Liver (tissue), 6 donors: ENCODE measurements at regions not wholly inside any gene's neighbourhood (a gene's known extent, or its start where the extent isn't known, plus 50 kb on each side); places are given as distances from the start of the nearest gene placed in this dataset.
"Not testable (repeated sequence)": the region's sequence is repeated elsewhere in the genome, so short reads cannot be mapped to it uniquely, and the experiment has no call there.

Experiments used
- DNase-seq: peaks from one replicate; pipeline ENCODE4 v3.0.0-alpha.2; 2017; ENCODE audit warnings: low spot score
- H3K27ac ChIP-seq, 2 donors: one replicate each; pipeline ENCODE4 v1.7.0; 2013; ENCODE audit warnings: inconsistent platforms in 2 of 2, low read length in 2 of 2, control low read depth in 1 of 2, low read depth in 1 of 2, mild to moderate bottlenecking in 1 of 2
- H3K27me3 ChIP-seq, 4 donors: one replicate each; pipeline versions ENCODE4 v1.6.1 to v1.7.0; 2013; ENCODE audit warnings: low read length in 3 of 4, inconsistent platforms in 1 of 4, mild to moderate bottlenecking in 1 of 4, moderate library complexity in 1 of 4; ENCODE audit not compliant: control insufficient read depth in 4 of 4, insufficient read depth in 4 of 4
- H3K36me3 ChIP-seq, 4 donors: one replicate each; pipeline versions ENCODE4 v1.6.1 to v1.7.0; 2013; ENCODE audit warnings: low read length in 3 of 4, mild to moderate bottlenecking in 3 of 4, low read depth in 1 of 4, moderate library complexity in 1 of 4; ENCODE audit not compliant: control insufficient read depth in 4 of 4, insufficient read depth in 3 of 4
- H3K4me1 ChIP-seq, 4 donors: one replicate each; pipeline versions ENCODE4 v1.6.1 to v1.7.0; 2013; ENCODE audit warnings: low read length in 3 of 4, mild to moderate bottlenecking in 3 of 4, moderate library complexity in 1 of 4; ENCODE audit not compliant: control insufficient read depth in 4 of 4, insufficient read depth in 4 of 4
- H3K4me3 ChIP-seq, 3 donors: one replicate each; pipeline versions ENCODE4 v1.6.1 to v1.7.0; 2013; ENCODE audit warnings: low read length in 3 of 3, control low read depth in 1 of 3, low read depth in 1 of 3, mild to moderate bottlenecking in 1 of 3
- H3K9ac ChIP-seq, 2 donors: one replicate each; pipeline ENCODE4 v1.7.0; 2013; ENCODE audit warnings: low read length in 2 of 2, mild to moderate bottlenecking in 2 of 2, moderate library complexity in 2 of 2, control low read depth in 1 of 2, low read depth in 1 of 2
- H3K9me3 ChIP-seq, 4 donors: one replicate each; pipeline versions ENCODE4 v1.6.1 to v1.7.0; 2013; ENCODE audit warnings: low read length in 3 of 4; ENCODE audit not compliant: control insufficient read depth in 4 of 4
- WGBS: extraction: QIAGEN DNeasy Blood & Tissue Kit; methylation state at CpG from one replicate; pipeline ENCODE4 v1.1.7; 2013; 5-methylcytosine and 5-hydroxymethylcytosine counted together
- donor health status: healthy.
- donor health status: healthy.
- donor health status: healthy.

DNA sequence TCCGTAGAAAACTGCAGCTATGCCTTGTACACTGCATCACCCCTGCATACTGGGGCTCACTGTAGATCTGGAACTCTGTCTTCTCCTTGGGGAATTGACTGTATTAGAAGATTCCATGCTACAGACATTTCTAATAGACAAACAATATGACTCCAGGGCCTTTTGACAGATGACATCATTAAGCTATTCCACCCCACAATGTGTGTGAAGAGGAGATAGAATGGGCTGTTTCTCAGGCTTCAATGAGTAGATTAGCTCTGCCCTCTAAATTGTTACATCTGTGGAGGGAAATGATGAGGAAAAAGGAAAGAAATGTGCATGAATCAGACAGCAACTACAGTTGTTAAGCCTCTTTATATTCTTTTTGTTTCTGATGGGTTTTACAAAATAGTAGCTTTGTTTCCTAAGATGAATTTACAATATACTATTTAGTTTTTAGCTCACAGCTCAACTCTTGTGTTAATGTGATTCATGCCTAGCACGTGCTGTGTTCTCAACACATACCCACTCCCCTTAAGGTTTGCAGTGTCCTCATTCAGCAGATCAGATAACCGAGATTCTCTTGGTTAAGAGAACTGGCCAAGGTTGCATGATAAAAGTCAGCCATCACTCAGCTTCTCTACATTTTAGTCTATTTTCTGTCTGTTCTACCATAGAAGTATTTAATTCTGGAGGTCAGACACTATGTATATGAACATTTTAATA lies 281.6 kb upstream of the NBPF12 start:
- H3K9me3 ChIP-seq, DNase-seq, H3K27me3 ChIP-seq, H3K9ac ChIP-seq, H3K36me3 ChIP-seq, H3K4me3 ChIP-seq, H3K27ac ChIP-seq, H3K4me1 ChIP-seq: not testable (repeated sequence)
- WGBS: 83% methylated on average over 3 of the region's 3 CpGs

DNA sequence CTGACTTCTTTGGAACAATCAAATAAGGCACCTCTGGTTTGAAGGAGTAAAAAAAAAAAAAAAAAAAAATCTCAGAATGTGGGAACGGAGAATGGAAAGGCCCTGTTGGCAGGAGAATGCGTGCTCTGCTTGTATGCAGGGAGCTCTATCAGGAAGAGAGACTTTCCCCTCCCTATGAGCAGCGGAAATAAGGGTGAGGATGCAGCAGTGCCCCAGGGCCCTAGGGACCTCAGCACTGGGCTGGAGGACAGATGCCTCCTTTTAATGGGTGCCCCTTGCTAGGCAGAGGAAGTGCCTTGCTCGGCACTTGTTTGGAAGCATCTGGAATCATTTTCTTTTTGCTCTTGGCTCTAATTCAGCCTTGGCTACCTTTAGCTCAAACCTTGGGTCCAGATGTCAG lies 283.4 kb upstream of the NBPF12 start:
- H3K9ac ChIP-seq, H3K27ac ChIP-seq, H3K36me3 ChIP-seq, DNase-seq, H3K9me3 ChIP-seq, H3K4me3 ChIP-seq, H3K27me3 ChIP-seq, H3K4me1 ChIP-seq: not testable (repeated sequence)
- 79% methylated on average over 4 of the region's 4 CpGs for WGBS

DNA sequence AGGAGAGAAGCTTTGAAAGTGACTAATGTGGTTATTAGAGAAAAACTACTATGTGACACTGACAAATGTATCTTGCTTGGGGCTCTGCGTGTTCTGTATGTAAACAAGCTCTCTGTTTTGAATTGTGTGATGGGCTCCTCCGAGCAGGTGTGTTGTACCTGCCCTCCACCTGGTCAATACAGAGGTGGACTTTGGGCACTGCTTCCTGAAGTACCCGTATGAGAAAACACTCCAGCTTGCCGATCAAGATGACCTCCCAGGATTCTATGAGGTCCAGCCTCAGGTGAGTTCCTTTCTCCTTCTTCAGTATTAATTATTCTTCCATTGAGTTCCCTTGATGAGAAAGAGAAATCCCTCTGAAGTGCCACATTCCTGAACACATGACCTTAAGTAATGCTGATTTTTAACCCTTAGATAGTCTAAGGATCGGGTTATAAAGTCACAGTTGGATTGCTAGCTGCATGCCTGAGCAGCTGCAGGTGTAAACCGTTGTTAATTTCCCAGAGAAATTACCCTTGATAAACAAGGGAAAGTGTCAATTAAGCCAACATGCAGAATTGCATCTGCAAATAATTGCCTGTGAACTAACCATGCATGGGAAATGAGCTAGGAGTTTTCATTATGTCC lies 292.0 kb upstream of the NBPF12 start:
- H3K27me3 ChIP-seq, DNase-seq, H3K36me3 ChIP-seq, H3K27ac ChIP-seq, H3K9me3 ChIP-seq, H3K4me1 ChIP-seq, H3K9ac ChIP-seq, H3K4me3 ChIP-seq: not testable (repeated sequence)
- 45% methylated on average over 6 of the region's 6 CpGs for WGBS

GRCh38 chr1:146641534-146641933 lies 296.6 kb upstream of the NBPF12 start:
- not testable (repeated sequence) for DNase-seq, H3K4me1 ChIP-seq, H3K36me3 ChIP-seq, H3K4me3 ChIP-seq, H3K9me3 ChIP-seq, H3K9ac ChIP-seq, H3K27me3 ChIP-seq, H3K27ac ChIP-seq
- 79% methylated on average over 3 of the region's 3 CpGs for WGBS

GRCh38 chr1:146640671-146641070 lies 297.5 kb upstream of the NBPF12 start:
- 95% methylated on average over 5 of the region's 5 CpGs for WGBS
- not testable (repeated sequence) for H3K4me1 ChIP-seq, H3K27ac ChIP-seq, H3K36me3 ChIP-seq, H3K27me3 ChIP-seq, DNase-seq, H3K4me3 ChIP-seq, H3K9ac ChIP-seq, H3K9me3 ChIP-seq

DNA sequence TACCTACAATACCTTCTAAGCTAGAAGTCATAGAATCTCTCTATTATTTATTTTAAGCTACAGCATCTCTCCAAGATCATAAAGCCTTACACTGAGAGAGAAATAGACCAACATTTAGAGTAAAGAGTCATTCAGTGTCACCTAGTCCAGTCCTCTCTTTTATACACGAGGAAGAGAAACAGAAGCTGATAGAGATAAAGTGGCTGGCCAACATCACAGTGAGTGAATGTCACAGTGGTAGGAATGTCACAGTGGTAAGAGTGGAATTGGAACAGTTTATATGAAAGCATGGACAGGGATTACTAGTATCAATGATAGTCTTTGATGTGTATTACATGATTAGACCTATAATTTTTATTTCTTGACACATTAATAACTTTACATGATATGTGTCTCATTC lies 307.8 kb upstream of the NBPF12 start:
- H3K27ac ChIP-seq, H3K4me1 ChIP-seq, DNase-seq, H3K27me3 ChIP-seq, H3K9me3 ChIP-seq, H3K9ac ChIP-seq, H3K4me3 ChIP-seq, H3K36me3 ChIP-seq: not testable (repeated sequence)
- 67% methylated on average over 1 of the region's 1 CpG for WGBS

- WGBS: 79% methylated on average over 3 of the region's 4 CpGs
- not testable (repeated sequence) for H3K4me3 ChIP-seq, H3K9me3 ChIP-seq, H3K9ac ChIP-seq, H3K27ac ChIP-seq, DNase-seq, H3K27me3 ChIP-seq, H3K4me1 ChIP-seq, H3K36me3 ChIP-seq
These were observed 319.5 kb upstream of the NBPF12 start for GRCh38 chr1:146618582-146618981.

DNA sequence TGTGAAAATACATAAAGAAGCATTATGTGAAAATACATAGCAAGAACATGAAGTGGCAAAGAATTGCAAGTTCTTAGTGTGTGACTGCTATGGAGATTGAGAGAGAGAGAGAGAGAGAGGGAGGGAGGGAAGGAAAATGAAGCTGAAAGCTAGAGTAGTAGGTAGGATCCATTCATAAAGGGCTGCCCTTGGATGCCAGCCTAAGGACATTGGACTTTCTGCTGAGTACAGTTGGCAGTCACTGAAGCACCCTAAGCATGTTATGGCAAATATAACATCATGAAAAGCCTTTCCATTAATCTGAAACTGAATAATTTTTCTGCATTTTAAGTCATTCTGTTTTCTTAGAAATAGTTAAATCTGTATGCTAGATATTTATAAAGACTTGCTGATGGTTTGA lies 333.4 kb upstream of the NBPF12 start:
- H3K4me3 ChIP-seq, H3K36me3 ChIP-seq, H3K27me3 ChIP-seq, H3K4me1 ChIP-seq, DNase-seq, H3K9me3 ChIP-seq, H3K27ac ChIP-seq, H3K9ac ChIP-seq: not testable (repeated sequence)
